ENCODE measurements at regions not wholly inside any gene's neighbourhood (a gene's known extent, or its start where the extent isn't known, plus 50 kb on each side); places are given as distances from the start of the nearest gene placed in this dataset.

GRCh38 chrX:147832707-147833348 is 78.9 kb upstream of the FMR1 start:
- no peaks in the 10 kb centered on the region for H3K4me1 Mint-ChIP-seq
- peaks cover 16% of the 10 kb centered on the region for H3K9me3 Mint-ChIP-seq
- H3K36me3 Mint-ChIP-seq (ENCODE audit: low read depth): no peaks in the 10 kb centered on the region
- no peak overlapping the region for H3K27ac Mint-ChIP-seq
- H3K4me3 Mint-ChIP-seq: no peak overlapping the region
- no peak for TF ChIP-seq CTCF (IDR thresholded peaks at IDR 0.05; ENCODE audit: unreplicated experiment in 3 of 3)
- H3K27me3 Mint-ChIP-seq (ENCODE audit: low read depth): no peaks in the 10 kb centered on the region

GRCh38 chrX:147838465-147839131 is 73.1 kb upstream of the FMR1 start:
- Mint-ChIP-seq H3K4me1 (no peaks in the 10 kb centered on the region), H3K9me3 (peaks cover 5% of the 10 kb centered on the region), H3K4me3 (no peak overlapping the region), H3K36me3 (ENCODE audit: low read depth) (no peaks in the 10 kb centered on the region), H3K27ac (no peak overlapping the region), H3K27me3 (ENCODE audit: low read depth) (no peaks in the 10 kb centered on the region)
- peak; percentile 30 to 48 (median 41) for TF ChIP-seq CTCF (IDR thresholded peaks at IDR 0.05; ENCODE audit: unreplicated experiment in 3 of 3)

- no peak for TF ChIP-seq CTCF (IDR thresholded peaks at IDR 0.05; ENCODE audit: unreplicated experiment in 3 of 3)
- peaks cover 15% of the 10 kb centered on the region for H3K9me3 Mint-ChIP-seq
- H3K27me3 Mint-ChIP-seq (ENCODE audit: low read depth): no peaks in the 10 kb centered on the region
- H3K4me3 Mint-ChIP-seq: no peak overlapping the region
- H3K27ac Mint-ChIP-seq: peak overlapping the region in 1 of 3 experiments; percentile 37
- no peaks in the 10 kb centered on the region for H3K36me3 Mint-ChIP-seq (ENCODE audit: low read depth)
- peaks cover 9% of the 10 kb centered on the region for H3K4me1 Mint-ChIP-seq
Measured at GRCh38 chrX:147846676-147847075, 65.0 kb upstream of the FMR1 start.

GRCh38 chrX:147847999-147848398 is 63.7 kb upstream of the FMR1 start:
- TF ChIP-seq CTCF (IDR thresholded peaks at IDR 0.05; ENCODE audit: unreplicated experiment in 3 of 3): no peak
- peaks cover 12% of the 10 kb centered on the region for H3K9me3 Mint-ChIP-seq
- H3K27me3 Mint-ChIP-seq (ENCODE audit: low read depth): no peaks in the 10 kb centered on the region
- peak overlapping the region in 2 of 3 experiments; percentile 12 to 20 for H3K4me3 Mint-ChIP-seq
- H3K4me1 Mint-ChIP-seq: peaks cover 9% of the 10 kb centered on the region
- H3K27ac Mint-ChIP-seq: peak overlapping the region; percentile 77 to 89 (median 88)
- H3K36me3 Mint-ChIP-seq (ENCODE audit: low read depth): no peaks in the 10 kb centered on the region

GRCh38 chrX:147848543-147849443 is 62.9 kb upstream of the FMR1 start:
- Mint-ChIP-seq H3K4me1 (peaks cover 9% of the 10 kb centered on the region), H3K27me3 (ENCODE audit: low read depth) (no peaks in the 10 kb centered on the region), H3K36me3 (ENCODE audit: low read depth) (no peaks in the 10 kb centered on the region), H3K9me3 (peaks cover 8% of the 10 kb centered on the region), H3K4me3 (no peak overlapping the region), H3K27ac (peak overlapping the region; percentile 77 to 89 (median 88))
- TF ChIP-seq CTCF (IDR thresholded peaks at IDR 0.05; ENCODE audit: unreplicated experiment in 3 of 3): no peak
